IPS-15b (cell line): ENCODE measurements at regions not wholly inside any gene's neighbourhood (a gene's known extent, or its start where the extent isn't known, plus 50 kb on each side); places are given as distances from the start of the nearest gene placed in this dataset.
"Not testable (repeated sequence)": the region's sequence is repeated elsewhere in the genome, so short reads cannot be mapped to it uniquely, and the experiment has no call there.

Experiments
- H3K27me3 ChIP-seq: one replicate; pipeline ENCODE4 v1.6.1; 2013; ENCODE audit warnings: low read length; ENCODE audit not compliant: control insufficient read depth, insufficient read depth
- H3K36me3 ChIP-seq: one replicate; pipeline ENCODE4 v1.6.1; 2013; ENCODE audit warnings: low read length; ENCODE audit not compliant: control insufficient read depth, insufficient read depth
- H3K4me1 ChIP-seq: one replicate; pipeline ENCODE4 v1.6.1; 2013; ENCODE audit warnings: mild to moderate bottlenecking, low read length; ENCODE audit not compliant: control insufficient read depth, insufficient read depth
- H3K4me3 ChIP-seq: one replicate; pipeline ENCODE4 v1.5.1; 2013; ENCODE audit warnings: low read depth, low read length
- H3K9ac ChIP-seq: one replicate; pipeline ENCODE4 v1.6.1; 2013; ENCODE audit warnings: low read depth, mild to moderate bottlenecking, low read length
- H3K9me3 ChIP-seq: one replicate; pipeline ENCODE4 v1.6.1; 2013; ENCODE audit warnings: mild to moderate bottlenecking, low read length; ENCODE audit not compliant: control insufficient read depth, insufficient read depth

DNA sequence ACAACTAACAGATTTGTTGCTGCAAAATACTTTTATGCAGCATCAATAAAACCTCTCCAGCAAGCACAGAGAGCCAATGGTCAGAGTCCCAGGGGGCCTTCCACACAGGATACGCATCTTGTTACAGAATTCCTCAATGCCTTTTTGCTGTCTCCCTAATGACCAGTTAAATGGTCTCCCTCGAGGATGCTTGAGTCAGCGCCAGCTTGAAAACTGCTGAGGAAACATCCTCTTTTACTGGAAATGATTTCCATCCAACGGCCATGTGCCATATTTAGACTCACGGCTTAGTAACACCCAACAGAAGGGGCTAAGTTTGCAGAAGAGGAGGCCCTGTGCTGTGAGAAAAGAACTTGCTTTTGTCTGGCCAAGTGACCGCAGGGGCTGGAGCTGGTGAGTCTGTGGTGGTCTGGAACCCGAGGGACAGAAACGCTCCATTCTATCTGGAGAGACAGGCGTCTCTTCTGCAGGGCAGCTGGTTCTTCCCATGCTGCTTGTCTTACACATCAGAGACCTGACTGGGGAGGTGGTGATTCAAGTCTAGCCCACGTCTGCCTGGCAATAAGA lies 496.4 kb downstream of the SETD4 start:
- Histone ChIP-seq H3K9me3 (no peaks in the 10 kb centered on the region), H3K4me1 (no peaks in the 10 kb centered on the region), H3K9ac (no peak overlapping the region), H3K4me3 (no peak overlapping the region), H3K36me3 (no peaks in the 10 kb centered on the region), H3K27me3 (no peaks in the 10 kb centered on the region)

DNA sequence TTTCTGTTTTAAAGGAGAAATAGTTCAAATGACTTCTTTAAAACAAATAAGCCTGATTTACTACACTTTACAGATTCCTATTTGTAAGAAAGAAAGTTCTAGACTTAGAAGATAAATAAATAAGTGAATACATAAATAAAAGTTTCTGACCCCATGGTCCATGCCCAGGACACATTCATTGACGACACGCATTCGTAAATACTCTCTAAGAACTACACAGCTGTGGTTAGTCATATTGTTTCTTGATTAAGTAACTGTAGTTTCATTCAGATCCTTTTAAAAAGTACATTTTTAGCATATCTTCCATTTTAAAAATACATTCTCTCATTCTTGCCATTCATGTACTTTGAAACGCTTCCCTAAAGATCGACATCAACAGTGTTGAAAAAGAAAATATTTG lies 497.4 kb downstream of the SETD4 start:
- H3K27me3 ChIP-seq, result no peaks in the 10 kb centered on the region
- H3K9me3 ChIP-seq, result no peaks in the 10 kb centered on the region
- H3K36me3 ChIP-seq, result no peaks in the 10 kb centered on the region
- H3K4me1 ChIP-seq, result no peaks in the 10 kb centered on the region
- no peak overlapping the region for H3K9ac ChIP-seq
- no peak overlapping the region for H3K4me3 ChIP-seq

DNA sequence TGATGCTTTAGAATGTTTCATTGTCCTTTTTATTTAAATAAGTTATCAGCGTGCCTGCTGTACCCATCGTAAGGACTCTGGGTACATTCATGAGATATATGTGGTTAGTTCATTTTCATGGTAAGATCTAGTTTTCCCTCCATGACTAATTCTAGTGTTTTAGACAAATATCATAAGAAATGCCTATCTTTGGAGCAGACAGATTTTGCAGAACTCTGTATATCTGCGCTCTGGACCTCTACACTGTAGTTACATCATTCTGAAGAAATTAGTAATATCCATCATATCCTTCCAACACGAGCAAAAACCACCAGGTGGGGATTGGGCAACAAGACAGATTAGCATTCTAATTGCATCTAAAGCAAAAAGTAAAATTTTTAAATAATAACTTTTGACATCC lies 499.2 kb downstream of the SETD4 start:
- H3K9me3 ChIP-seq, result no peaks in the 10 kb centered on the region
- no peaks in the 10 kb centered on the region for H3K4me1 ChIP-seq
- no peaks in the 10 kb centered on the region for H3K36me3 ChIP-seq
- no peaks in the 10 kb centered on the region for H3K27me3 ChIP-seq
- H3K4me3 ChIP-seq, result no peak overlapping the region
- H3K9ac ChIP-seq, result no peak overlapping the region

DNA sequence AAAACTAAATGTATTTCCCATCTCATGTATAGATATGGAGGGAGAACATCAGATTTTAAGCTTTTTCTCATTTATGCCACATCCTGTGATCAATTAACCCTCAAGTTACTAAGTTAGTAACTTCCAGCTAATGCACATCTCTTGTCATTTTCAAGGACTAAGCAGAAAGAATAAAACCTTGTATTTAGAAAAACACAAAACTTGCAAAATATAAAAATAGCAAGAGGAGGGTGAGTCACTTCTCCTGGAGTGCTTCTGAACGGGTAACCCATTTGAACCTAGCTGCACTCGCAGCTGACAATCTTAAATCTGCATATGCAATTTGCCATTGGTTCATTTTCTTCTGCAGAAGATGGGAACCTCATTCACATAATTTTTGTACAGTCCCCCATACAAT lies 500.5 kb downstream of the SETD4 start:
- no peaks in the 10 kb centered on the region for H3K9me3 ChIP-seq
- H3K9ac ChIP-seq, result no peak overlapping the region
- no peaks in the 10 kb centered on the region for H3K36me3 ChIP-seq
- no peaks in the 10 kb centered on the region for H3K4me1 ChIP-seq
- H3K4me3 ChIP-seq, result no peak overlapping the region
- no peaks in the 10 kb centered on the region for H3K27me3 ChIP-seq

DNA sequence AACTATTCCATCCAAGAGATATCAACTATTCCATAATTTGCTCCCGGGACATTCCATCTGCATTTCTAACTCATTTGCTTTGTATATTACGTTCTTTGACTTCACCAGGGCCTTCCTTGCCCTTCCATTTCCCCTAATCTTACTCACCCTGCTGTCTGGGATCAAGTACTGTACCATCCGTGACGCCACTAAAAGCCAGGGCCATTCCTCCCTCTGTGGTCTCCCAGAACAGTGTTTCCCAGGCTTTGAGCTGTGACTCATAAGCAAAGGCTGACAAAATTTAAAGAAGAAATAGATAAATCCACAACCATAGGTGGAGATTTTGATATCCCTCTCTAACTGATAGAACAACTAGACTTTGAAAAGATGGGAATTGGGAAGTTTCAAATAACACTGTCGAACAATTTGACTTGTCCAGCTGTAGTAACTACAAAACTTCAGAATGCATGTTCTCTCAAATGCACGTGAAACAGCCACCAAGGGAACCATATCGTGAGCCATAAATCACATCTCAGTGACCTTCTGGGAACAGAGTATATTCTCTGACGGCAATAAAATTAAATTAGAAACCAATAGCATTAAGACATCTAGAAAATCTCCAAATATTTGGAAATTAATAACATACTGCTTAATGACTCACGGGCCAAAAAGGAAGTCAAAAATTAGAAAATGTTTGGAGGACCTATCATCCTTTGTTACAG lies 501.0 kb downstream of the SETD4 start:
- Histone ChIP-seq H3K36me3 (no peaks in the 10 kb centered on the region), H3K4me3 (no peak overlapping the region), H3K9ac (no peak overlapping the region), H3K9me3 (no peaks in the 10 kb centered on the region), H3K4me1 (no peaks in the 10 kb centered on the region), H3K27me3 (no peaks in the 10 kb centered on the region)

DNA sequence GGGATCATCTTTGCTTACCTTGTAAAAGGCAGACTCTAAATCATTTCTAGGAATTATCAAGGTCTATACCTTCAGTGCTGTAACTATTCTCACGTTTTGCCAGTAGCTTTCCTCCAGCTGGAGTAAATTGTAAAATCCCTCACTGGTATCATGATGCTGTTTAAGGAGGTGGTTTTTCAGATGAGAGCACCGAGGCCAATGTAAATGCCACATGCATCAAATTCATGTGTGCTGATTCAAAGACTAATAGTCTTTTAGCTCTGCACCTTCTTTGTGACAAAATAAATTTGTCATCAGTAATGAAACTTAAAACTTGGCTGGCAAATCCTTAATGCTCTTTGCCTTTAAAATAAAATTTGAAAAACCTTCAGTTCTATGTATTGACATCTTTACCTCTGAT lies 503.8 kb downstream of the SETD4 start:
- no peaks in the 10 kb centered on the region for H3K4me1 ChIP-seq
- no peak overlapping the region for H3K9ac ChIP-seq
- H3K9me3 ChIP-seq, result no peaks in the 10 kb centered on the region
- H3K4me3 ChIP-seq, result no peak overlapping the region
- H3K36me3 ChIP-seq, result no peaks in the 10 kb centered on the region
- no peaks in the 10 kb centered on the region for H3K27me3 ChIP-seq

DNA sequence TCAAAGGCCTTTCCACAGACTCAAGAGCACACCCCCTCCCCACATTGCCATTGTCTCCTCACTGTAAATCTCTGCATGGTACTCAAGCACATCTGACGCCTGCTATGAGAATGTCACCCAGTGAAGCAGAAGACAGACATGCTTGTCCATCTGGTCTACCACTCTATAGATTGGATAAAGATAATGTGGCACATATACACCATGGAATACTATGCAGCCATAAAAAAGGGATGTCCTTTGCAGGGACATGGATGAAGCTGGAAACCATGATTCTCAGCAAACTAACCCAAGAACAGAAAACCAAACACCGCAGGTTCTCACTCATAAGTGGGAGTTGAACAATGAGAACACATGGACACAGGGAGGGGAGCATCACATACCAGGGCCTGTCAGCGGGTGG lies 503.4 kb upstream of the RUNX1 start:
- not testable (repeated sequence) for H3K4me1 ChIP-seq, H3K27me3 ChIP-seq, H3K9ac ChIP-seq, H3K9me3 ChIP-seq, H3K4me3 ChIP-seq, H3K36me3 ChIP-seq

DNA sequence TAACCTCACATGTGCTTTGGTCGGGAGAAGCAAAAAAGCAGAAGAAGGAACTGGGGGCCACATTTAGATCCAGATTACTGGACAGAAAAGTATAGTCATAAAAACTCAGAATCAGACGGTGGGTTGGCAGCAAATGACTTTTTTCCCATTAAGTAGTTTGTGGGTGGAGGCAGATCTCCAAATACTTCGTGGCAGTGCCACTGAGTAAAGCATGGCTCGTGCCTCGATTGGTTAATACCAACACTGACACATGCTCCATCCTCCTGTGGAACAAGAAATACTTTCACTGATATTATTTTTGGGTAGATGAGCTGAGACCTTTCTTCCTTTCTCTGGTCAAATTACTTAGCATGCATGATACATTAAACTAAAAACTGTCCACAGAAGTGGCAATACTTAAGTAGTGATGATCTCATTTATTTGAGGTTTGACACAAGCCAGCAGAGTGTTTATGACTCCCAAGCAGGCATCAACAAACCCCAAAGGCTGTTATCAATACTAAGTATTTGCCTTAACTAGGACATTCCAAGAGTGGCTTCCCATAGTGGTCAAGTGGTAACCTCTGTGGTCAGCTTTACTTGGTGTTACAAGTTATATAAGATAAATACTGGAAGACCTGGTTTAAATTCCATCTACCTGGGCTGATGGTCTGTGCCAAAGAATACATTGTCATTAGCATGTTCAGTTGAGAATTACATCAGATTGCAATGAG lies 500.0 kb upstream of the RUNX1 start:
- Histone ChIP-seq H3K4me1 (no peaks in the 10 kb centered on the region), H3K36me3 (no peaks in the 10 kb centered on the region), H3K4me3 (no peak overlapping the region), H3K9ac (no peak overlapping the region), H3K9me3 (no peaks in the 10 kb centered on the region), H3K27me3 (no peaks in the 10 kb centered on the region)

DNA sequence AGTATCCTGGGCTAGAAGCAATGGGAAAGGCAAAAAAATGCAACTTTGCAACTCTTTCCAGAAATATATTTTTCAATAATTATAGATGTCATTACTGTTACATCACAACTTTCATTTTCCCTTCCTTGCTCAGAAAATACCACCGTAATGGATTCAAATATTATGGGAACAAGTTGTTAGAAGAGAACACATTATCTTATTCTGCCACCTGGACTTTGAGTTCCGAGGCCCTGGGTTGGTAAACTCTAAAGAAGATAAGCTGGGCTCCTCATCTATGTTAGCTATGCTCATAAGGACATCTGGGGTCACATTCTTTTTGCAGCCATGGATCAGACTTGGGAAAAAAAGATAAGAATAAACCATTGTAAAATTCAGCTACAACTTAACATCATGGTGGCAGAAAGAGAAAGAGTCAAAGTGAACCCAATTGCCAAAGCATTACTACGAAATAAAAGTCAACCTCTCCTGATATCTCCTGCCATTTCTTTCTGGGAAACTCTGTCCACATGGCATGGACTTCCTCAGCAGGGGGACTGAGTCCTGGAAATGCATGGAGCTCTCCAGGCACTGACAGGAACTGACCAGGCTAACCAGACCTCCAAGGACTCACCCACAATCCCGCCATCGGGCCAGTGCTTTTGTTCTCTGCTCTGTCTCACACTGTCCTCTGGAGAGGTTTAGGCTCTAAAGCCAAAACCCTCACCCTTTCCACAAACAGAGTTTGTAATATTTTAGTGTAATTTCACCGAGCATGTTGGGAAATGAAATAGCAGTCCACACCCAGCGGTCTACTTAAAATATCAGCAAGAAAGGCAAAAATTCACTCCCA lies 499.1 kb upstream of the RUNX1 start:
- H3K4me3 ChIP-seq, result no peak overlapping the region
- no peak overlapping the region for H3K9ac ChIP-seq
- H3K4me1 ChIP-seq, result no peaks in the 10 kb centered on the region
- no peaks in the 10 kb centered on the region for H3K9me3 ChIP-seq
- no peaks in the 10 kb centered on the region for H3K36me3 ChIP-seq
- no peaks in the 10 kb centered on the region for H3K27me3 ChIP-seq

DNA sequence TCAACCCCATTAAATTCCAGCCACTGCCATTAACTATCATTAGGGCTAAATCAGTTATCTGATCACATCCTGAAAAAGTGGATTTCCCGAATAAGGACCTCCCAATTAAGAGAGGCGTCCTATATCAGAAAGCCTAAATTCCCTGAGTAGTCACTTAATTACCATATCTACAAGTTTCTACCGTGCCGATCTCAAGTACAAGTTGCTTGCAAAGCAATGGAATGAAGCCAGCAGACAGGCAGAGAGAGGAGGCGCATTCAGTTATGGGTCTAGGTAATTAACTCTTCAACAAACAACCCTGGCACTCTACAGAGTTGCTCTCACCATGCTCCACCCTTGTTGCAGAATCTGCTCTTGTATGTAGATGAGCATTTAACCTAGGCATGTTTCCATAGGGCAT lies 494.6 kb upstream of the RUNX1 start:
- H3K4me1 ChIP-seq, result no peaks in the 10 kb centered on the region
- no peaks in the 10 kb centered on the region for H3K36me3 ChIP-seq
- no peaks in the 10 kb centered on the region for H3K9me3 ChIP-seq
- no peaks in the 10 kb centered on the region for H3K27me3 ChIP-seq
- H3K4me3 ChIP-seq, result no peak overlapping the region
- no peak overlapping the region for H3K9ac ChIP-seq

DNA sequence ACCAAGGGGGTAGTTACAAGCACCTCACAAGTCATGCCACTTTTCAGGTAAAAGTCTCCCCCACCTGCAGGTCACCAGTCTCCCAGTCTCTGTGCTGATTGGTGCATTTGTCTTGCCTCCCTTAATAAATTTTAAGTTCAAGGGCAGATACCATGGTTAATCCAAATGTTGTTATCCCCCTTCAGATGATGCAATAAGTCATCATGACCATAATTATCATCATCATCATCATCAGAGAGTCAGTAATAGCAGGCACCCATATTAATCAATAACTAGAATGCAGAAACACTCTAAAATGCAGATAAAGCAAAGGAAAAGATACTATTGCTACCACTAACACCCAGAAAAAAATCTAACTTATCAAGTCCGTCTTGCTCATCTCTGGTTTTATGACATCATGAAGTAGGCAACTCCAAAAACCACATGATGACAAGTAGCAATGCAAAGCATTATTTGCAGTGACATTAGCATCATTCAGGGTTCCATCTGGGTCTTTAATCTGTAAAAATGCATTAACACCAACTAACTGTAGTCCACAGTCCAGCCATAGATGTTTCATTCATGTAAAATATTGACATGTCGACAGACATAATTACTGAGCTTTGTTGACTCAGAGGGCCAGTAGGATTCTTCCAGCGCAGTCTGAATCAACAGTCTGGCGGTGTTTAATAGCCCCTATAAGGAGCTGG lies 492.0 kb upstream of the RUNX1 start:
- H3K9ac ChIP-seq, result no peak overlapping the region
- no peaks in the 10 kb centered on the region for H3K9me3 ChIP-seq
- no peaks in the 10 kb centered on the region for H3K4me1 ChIP-seq
- H3K27me3 ChIP-seq, result no peaks in the 10 kb centered on the region
- H3K36me3 ChIP-seq, result no peaks in the 10 kb centered on the region
- H3K4me3 ChIP-seq, result no peak overlapping the region
